Activated CD8-positive, alpha-beta memory T cell treated with anti-CD3 and anti-CD28 coated beads, Interleukin-2, amount 50 U/mL, for 1 hour (primary cell): ENCODE measurements at regions not wholly inside any gene's neighbourhood (a gene's known extent, or its start where the extent isn't known, plus 50 kb on each side); places are given as distances from the start of the nearest gene placed in this dataset.
"Not testable (repeated sequence)": the region's sequence is repeated elsewhere in the genome, so short reads cannot be mapped to it uniquely, and the experiment has no call there.

Experiments
- DNase-seq: peaks from one replicate; pipeline ENCODE4 v3.0.0-alpha.2; 2020; ENCODE audit errors: extremely low read depth

DNA sequence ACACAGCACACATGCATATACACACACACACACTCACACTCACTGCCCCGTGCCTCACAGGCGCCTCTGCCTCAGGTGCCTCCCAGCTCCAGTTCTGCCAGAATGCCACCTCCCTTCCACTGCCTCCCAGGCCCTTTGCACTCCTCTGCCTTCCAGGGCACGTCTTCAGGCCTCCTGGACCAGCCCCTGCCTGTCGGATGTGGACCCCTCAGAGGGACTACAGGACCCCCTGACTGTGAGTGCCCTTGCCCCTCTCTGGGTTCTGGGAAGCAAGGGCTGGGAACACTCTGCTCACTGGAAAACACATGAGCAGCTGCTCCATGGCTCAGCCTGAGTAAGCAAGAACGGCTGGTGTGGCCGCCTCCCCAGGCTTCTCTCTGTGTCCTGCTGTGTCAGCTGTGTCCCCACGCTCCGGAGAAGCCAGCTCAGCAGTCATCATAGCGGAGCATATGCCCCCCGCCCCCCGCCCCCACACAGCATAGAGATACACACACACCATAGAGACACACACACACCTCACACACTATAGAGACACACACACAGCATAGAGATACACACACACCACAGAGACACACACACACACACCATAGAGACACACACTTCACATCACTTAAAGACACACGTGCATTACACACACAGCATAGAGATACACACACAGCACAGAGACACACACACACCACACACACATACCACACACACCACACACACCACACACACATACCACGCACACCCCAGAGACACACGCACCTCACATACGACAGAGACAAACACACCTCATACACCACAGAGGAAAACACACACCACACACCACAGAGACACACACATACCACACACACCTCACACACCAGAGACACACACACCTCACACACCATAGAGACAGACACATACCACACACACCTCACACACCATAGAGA, 271.3 kb downstream of the CYRIA start:
- no peak for DNase-seq

DNA sequence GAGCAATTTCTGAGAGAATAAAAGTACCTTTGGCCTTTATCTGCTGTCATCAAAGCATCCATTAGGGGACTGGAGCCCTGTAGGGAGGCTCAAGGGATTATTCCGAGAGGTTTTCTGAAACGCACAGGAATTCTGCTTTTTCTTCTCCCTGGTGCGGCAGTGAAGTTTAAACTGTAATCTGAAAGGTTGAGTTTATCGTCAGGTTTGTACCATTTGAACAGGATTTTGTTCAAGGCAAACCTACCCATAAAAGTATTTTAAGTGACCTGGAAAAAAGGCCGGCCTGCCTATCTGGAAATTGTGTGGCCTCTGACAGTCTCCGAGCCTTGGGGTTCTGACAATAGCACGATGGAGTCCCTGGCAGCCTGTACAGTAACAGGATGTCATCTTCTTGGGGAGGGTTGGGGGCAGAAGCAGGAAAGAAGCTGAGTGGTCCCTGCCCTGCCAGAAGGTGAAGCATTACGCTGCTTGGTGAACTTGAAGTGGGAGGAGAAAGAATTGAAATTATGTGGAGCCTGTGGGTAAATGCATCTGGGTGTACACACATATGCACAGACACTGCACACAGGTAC, 272.0 kb downstream of the CYRIA start:
- DNase-seq, result no peak

DNA sequence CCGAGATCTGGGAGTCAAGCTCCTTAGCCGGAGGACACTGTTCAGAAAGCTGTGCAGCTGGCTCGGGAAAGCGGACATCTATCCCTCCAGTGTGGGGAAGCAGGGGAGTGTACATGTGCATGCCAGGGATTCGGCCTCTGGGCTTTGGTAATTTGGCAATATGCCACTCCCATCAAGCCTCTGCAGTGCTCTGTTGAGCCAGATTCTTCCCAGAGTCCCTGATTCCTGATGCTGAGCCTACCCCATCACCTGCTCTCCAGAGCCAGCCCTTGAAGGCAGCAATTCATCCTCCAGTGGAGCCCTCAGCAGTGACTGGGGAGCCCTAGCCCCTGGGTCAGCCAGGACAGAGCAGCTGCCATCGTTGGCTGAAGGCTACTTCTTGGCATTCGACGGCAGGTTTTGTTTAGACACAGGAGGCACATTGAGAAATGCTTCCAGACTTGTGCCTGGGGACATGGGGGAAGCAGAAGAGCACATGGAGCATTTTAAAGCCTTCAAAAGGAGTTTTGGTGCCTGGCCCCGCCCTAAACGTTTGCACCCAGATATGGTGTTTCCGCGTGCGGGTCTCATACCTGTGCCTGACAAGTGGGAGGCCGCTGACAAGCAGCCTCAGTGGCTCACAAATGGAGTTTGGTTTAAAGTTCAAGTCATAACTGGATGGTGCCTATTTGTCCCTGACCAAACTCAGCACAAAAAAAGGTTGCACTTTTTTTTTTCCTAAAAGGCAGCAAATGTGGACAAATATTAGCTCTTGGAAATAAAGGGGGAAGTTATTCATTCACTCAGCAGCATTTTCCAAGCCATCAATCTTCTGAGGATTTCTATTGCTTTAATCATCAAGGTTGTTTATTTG, 272.8 kb downstream of the CYRIA start:
- DNase-seq, result no peak

DNA sequence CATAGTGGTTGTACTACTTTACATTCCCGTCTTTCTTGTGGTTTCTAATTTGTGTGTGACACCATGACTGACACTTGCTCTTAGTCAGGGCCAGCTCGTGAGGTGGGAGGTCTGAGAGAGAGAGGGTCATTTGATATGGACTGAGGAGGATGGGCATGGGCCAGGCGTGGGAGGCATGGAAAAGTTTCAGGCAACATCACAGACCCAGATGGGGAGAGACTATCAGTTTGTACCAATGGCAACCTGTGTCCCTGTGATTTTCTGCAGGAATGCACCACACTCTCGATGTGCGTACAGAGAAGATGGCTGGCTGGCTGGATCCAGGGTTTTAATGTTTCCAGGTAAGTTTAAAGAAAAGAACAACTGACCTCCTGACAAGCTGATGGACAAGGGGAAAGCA, 273.6 kb downstream of the CYRIA start:
- no peak for DNase-seq

DNA sequence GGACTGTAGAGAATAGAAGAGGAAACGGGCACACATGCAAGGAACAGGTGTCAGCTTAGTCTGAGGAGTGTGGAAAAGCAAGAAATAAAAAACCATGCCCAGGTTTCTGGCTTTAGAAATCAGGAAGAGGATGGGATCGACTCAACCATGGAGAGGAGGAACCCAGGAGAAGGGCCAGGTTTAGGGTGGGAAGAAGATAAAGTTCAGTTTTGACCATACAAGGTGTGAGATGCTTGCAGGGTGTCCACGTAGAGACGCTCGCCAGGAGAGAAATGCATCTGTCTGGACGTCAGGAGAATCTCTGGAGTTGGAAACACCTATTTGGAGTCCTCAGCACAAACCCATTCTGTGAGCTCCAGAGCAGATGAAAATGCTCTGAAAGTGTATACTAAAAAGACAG, 275.1 kb downstream of the CYRIA start:
- no peak for DNase-seq

DNA sequence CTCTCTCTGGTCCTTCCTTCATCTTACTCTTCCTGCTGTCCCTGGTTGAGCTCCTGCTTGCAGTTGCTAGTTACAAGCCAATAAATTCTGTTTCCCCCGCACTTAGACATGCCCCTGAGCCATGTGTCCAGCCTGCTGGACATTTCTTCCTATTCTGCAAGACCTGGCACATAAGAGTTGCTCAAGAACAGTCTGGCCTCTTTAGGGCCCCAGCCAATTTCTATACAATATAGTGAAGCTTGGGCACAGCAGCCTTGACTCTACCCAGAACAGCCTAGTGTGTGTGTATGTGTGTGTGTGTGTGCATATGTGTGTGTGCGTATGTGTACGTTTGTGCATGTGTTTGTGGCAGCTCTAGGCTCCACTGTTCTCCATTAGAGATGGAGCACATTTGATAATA, 276.0 kb downstream of the CYRIA start:
- DNase-seq, result no peak

DNA sequence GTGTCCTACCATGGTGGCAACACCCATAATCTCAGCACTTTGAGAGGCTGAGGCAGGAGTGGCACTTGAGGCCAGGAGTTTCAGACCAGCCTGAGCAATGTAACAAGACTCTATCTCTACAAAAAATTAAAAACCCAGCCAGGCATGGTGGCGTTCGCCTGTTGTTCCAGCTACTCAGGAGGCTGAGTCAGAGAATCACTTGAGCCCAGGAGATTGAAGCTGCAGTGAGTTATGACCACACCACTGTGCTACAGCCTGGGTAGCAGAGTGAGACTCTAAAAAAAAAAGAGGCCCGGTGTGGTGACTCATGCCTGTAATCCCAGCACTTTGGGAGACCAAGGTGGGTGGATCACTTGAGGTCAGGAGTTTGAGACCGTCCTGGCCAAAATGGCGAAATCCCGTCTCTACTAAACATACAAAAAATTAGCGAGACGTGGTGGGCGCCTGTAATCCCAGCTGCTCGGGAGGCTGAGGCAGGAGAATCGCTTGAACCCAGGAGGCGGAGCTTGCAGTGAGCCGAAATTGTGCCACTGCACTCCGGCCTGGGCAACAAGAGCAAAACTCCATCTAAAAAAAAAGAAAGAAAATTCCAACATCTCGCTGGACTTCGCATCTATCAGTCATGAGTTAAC, 277.3 kb downstream of the CYRIA start:
- not testable (repeated sequence) for DNase-seq

DNA sequence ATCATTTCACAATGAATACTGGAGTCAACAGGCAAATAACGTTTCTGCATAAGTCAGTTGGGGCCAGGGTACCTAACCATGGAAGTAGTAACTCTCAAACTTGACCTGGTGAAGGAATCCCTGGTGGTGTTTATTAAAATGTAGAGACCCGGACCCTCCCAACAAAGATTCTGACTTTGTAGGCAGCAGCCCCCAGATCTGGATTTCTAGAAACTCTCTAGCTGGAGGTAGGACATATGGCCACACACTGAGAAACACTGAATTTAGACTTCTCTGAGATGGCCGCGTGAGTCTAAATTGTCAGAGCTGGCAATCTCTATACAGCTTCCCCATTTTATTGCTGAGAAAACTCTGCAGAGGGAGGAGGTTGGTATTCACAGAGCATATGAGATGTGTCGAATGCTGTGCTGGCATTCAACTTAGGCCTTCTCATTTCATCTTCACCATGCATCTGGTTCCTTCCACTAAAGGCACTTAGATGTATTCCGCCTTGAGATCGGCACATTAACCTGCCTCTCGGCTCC, 278.1 kb downstream of the CYRIA start:
- DNase-seq, result no peak

DNA sequence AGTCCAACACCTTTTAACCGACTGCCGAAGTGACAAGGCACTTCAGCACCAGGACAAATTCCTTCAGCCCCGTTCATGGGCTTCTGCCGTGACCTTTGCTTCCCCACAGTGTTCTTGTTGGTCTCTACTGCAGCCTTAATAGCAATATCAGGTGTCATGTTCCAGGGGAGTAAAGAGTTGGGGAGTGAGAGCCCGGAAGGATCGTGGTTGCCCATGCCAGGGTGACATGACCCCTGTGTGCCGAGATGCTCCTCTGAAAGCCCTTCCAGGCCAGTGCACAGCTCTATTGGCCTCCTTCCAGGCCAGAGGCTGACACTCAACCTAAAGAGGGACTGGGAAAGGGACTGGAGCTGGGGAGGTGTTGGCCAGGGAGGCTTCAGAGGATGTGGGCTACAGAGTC, 279.2 kb downstream of the CYRIA start:
- DNase-seq, result no peak

DNA sequence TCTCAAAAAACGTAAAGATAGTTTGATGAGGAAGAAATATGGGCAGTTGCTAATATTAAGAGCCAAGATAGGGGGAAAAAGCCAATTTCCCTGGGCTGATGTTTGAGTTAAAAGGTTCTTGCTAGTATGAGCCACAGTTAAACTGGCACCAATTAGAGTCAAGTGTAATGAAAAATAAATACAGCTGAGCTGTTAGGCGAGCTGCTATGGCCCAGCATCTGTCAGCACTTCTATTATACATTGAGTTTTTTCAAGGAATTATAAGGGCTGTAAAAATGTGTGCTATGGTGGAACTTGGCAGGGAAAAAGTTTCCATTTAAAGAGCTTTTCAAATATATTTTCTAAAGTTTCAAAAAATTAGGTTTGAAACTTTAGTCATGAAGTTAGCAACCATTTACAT, 279.6 kb downstream of the CYRIA start:
- DNase-seq, result no peak

DNA sequence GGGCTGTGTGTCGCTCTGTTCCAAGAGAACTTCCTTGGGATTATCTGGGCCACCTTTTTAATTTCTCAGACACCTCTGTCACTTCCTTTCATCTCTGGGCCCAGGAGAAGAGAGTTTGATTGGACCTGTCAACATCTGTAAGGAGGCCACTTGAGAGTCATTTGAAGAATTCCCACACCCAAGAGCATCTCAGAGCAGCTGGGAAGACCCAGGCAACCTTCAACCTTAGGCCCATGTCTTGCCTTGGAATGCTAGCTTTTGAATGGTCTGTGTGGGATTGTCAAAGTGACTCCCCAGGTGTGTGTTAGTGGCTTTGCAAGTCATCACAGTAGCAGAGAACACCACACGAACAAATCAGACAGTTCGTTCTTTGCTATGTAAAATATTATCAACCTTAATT, 280.3 kb downstream of the CYRIA start:
- no peak for DNase-seq

DNA sequence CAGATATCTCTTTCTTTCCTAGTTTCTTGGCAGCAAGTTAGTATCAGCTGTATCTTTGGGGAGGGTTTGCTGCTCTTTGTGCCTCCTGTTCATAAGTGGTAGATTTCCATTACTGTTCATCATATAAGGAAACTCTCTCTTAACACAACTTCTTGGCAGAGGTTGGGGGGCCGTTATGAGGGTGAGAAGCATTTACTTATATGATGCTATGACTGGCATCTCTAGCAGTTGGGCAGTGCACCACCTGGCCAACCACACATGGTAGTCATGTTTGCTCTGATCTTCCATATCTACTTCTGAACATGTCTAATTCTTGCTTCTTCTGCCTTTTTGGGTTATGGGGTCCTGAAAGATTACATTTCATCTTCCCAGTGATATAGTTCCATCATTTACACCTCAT, 282.2 kb downstream of the CYRIA start:
- no peak for DNase-seq

DNA sequence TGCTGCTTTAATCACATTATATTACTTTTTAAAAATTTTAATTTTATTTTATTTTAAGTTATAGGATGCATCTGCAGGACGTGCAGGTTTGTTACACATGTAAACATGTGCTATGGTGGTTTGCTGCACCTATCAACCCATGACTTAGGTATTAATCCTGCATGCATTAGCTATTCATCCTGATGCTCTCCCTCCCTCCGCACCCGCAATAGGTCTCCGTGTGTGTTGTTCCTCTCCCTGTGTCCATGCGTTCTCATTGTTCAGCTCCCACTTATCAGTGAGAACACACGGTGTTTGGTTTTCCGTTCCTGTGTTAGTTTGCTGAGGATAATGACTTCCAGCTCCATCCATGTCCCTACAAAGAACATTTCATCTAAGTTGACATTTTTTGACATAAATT, 283.2 kb downstream of the CYRIA start:
- no peak for DNase-seq

DNA sequence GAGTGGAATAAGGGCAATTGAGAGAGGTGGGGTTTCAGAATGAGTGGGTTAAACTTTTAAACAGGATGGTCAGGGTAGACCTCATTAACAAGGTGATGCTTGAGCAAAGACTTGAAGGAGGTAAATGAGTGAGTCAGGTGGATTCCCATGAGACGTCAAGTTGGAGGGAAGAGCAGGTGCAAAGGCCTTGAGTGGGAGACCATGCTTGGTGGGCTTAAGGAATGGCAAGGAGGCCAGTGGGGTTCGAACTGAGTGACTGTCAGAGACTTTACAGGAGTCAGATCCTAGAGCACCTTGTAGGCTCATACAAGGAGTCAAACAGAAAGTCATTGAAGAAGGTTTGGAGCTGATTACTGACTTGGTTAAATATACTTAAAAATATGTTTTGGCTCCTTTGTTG, 284.1 kb downstream of the CYRIA start:
- DNase-seq, result no peak

DNA sequence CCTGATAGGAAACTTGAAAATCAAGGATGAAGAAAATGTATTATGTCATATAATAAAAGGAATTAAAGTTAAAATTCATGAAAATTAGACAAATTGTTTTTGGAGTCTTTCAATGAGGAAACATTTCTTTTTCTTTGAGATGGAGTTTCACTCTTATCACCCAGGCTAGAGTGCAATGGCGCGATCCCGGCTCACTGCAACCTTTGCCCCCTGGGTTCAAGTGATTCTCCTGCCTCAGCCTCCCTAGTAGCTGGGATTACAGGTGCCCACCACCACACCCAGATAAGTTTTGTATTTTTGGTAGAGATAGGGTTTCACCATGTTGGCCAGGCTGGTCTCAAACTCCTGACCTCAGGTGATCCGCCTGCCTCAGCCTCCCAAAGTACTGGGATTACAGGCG, 285.7 kb downstream of the CYRIA start:
- not testable (repeated sequence) for DNase-seq

DNA sequence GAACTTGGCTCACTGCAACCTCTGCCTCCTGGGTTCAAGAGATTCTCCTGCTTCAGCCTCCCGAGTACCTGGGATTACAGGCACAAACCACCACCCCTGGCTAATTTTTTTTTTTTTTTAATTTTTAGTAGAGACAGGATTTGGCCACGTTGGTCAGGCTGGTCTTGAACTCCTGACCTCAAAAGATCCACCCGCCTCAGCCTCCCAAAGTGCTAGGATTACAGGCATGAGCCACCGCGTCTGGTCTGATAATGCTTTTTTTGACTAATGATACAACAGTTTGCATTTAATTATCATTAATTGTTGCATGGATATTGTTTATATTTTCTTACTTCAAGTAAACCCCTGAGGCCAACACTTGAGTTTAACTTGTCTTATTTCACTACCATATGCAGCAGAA, 286.6 kb downstream of the CYRIA start:
- DNase-seq, result not testable (repeated sequence)

DNA sequence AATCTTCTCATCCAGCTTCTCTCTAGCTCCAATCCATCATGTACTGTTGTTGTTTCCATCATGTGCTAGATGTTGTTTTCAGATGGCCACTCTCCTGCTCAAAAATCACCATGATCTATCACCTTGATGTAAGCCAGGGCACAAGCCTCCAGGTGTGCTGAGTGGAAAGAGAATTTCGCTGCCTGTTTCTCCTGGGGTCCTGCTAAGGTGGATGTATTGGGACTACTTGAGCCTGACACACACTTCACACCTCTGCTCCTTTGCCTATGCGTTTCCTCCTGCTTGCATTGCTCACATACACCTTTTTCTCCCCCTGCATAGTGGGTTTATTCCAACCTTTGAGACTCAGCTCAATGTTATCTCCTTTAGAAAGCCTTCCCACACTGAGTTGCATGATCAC, 287.6 kb downstream of the CYRIA start:
- DNase-seq, result no peak

DNA sequence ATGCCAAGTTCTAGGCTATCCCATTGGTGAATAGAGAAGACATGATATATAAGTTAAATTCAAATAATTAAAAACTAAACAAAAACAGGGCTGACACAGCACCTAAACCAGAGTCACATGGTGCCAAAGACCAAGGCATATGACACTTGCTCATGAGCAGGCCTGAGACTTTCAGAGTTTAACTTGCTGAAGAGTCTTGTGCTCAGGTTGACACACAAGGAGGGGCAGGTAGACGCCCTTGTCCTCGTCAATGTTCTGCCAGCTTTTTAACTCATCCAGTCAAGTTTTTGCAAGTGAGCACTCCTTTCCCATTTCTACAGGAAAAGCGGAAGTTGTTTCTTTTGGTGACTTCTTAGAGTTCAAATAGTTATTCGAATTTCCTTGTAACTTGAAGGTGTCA, 289.7 kb downstream of the CYRIA start:
- no peak for DNase-seq

DNA sequence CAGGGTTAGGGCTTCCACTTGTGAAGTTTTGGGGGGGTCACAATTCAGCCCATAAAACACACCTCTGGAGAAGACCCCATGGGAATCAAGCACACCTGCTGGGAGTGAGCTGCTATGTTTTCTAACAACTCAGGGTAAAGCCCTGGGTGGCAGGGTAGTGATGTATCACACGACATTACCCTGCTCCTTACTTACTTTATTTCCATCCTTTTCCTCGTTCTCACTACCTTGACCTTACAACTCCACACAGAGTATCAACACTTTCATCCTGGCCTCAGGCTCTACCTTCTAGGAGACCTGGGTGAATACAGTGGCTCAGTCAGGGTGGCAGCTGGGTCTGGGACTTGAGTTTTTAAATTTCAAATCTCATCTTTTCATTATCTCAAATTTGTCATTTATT, 290.3 kb downstream of the CYRIA start:
- DNase-seq, result no peak

DNA sequence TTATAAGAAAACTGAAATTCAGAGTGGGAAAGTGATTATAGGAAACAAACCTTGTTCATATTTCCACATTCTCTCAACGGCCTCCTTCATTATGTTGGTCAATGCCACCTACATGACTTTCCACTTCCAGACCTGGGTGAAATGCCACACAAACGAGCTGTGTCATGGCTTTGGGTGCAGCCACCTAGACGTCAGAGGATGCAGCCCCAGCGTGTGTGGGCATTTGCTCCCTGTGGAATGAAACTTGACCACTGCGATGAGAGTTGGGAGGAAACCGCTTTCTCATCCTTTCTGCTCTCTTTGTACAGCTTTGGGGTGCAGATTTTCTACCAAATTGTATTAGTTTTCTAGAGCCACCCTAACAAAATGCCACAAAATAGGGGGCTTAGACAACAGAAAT, 291.0 kb downstream of the CYRIA start:
- DNase-seq, result no peak

DNA sequence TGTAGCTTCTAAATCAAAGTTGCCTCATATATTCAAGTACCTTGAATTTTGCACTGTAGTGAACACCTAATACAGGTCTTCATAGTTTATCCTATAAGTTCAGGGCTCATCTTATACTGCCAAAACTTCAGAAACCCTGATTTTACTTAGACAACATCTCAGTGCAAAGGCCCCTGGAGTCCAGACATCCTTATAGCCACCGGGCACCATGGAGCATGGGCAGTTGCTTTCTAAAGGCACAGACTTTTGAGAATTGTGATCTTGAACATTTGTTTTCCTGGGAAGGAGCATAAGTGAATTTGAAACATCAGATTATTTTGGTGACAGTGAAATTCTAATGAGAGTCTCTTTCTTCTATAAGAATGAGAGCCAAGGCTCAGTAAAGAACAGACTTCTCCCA, 292.3 kb downstream of the CYRIA start:
- DNase-seq, result no peak

DNA sequence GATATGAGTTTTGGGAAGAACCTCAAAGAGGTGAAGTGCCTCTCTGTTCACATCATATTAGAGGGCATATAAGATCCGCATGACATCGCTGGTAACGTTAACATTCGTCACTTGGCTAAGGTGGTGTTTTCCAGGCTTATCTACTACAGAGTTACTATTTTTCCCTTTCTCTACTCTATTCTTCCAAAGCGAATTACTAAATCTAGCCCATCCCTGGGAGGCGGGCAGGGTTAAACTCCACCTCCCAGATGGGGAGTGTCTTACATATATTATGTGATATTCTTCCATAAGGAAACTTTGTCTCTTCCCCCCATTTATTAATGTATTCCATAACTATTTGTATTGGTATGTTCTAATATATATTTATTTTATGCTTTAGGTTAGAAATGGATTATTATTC, 293.9 kb downstream of the CYRIA start:
- no peak for DNase-seq
